AG04450 (cell line): ENCODE measurements at regions not wholly inside any gene's neighbourhood (a gene's known extent, or its start where the extent isn't known, plus 50 kb on each side); places are given as distances from the start of the nearest gene placed in this dataset.
"Not testable (repeated sequence)": the region's sequence is repeated elsewhere in the genome, so short reads cannot be mapped to it uniquely, and the experiment has no call there.

Source experiments
- CTCF ChIA-PET: fragments of 300-600, 350-600 bp; formaldehyde crosslinking; extraction: SDS; loops from one replicate; lab custom pipeline; 2022; ENCODE audit warnings: antibody characterized with exemption, inconsistent platforms; lab: Charles Lee
- POLR2A ChIA-PET: fragments of 350-600 bp; formaldehyde crosslinking; extraction: SDS; loops from one replicate; lab custom pipeline; 2021; ENCODE audit warnings: antibody characterized with exemption, inconsistent platforms; lab: Yijun Ruan, JAX
- DNase-seq: peaks from one replicate; pipeline ENCODE4 v3.0.0-alpha.2; 2011; ENCODE audit warnings: low read depth, low spot score
- H3K27ac ChIP-seq: one replicate; pipeline ENCODE4 v1.5.1; 2012; ENCODE audit warnings: low read depth, low read length, control low read depth
- H3K27me3 ChIP-seq: one replicate; pipeline ENCODE4 v1.6.0; 2012; ENCODE audit warnings: low read length; ENCODE audit not compliant: control insufficient read depth, insufficient read depth
- H3K4me3 ChIP-seq: 2 replicates; pipeline ENCODE4 v1.5.1; 2011; ENCODE audit warnings: mild to moderate bottlenecking, low read depth, low read length, control low read depth
- H3K9me3 ChIP-seq: 2 replicates; pipeline ENCODE4 v1.5.1; 2012; ENCODE audit warnings: low read length; ENCODE audit not compliant: control insufficient read depth, insufficient read depth
- CTCF ChIP-seq: IDR thresholded peaks from 2 replicates; pipeline ENCODE4 v1.5.1; 2011; ENCODE audit warnings: low read depth, low read length, control low read depth, inconsistent platforms

- TF ChIP-seq CTCF = no peak
- ChIA-PET CTCF (no interaction called here), POLR2A (no interaction called here)
- Histone ChIP-seq H3K27ac (no peak overlapping the region), H3K9me3 (peaks cover 10% of the 10 kb centered on the region), H3K27me3 (no peaks in the 10 kb centered on the region), H3K4me3 (no peak overlapping the region)
- no peak for DNase-seq
Measured at GRCh38 chr16:7871979-7872378, 539.3 kb downstream of the RBFOX1 start.

DNA sequence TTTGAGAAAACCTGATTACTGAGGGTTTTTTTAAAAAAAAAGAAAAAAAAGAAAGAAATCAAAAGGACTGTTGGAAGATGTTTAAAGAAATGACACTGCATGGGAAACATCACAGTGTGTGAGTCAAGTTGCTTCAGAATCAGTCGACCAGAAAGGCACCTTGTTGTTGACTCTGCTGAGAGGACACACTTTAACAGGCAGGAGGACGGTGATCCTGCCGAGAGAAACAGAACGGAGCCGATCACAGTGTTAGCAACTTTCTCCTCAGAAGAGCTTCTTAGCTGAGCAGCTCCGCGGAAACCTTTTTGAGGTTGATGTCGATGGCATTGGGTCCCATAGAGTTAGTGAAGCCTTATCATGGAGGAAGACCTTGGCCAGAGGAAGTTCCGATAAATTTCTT lies 538.7 kb downstream of the RBFOX1 start:
- ChIA-PET CTCF (no interaction called here), POLR2A (no interaction called here)
- no peak overlapping the region for H3K27ac ChIP-seq

GRCh38 chr16:7867831-7868230 lies 535.2 kb downstream of the RBFOX1 start:
- CTCF ChIA-PET = no interaction called here
- POLR2A ChIA-PET = no interaction called here
- H3K27ac ChIP-seq = no peak overlapping the region
- no peaks in the 10 kb centered on the region for H3K27me3 ChIP-seq
- no peak for TF ChIP-seq CTCF
- no peak for DNase-seq
- peaks cover 10% of the 10 kb centered on the region for H3K9me3 ChIP-seq
- H3K4me3 ChIP-seq = no peak overlapping the region

More for the DNA sequence above, 538.7 kb downstream of the RBFOX1 start:
- H3K27me3 ChIP-seq = no peaks in the 10 kb centered on the region
- no peak overlapping the region for H3K4me3 ChIP-seq
- H3K9me3 ChIP-seq = peaks cover 10% of the 10 kb centered on the region
- TF ChIP-seq CTCF = no peak
- DNase-seq = no peak

DNA sequence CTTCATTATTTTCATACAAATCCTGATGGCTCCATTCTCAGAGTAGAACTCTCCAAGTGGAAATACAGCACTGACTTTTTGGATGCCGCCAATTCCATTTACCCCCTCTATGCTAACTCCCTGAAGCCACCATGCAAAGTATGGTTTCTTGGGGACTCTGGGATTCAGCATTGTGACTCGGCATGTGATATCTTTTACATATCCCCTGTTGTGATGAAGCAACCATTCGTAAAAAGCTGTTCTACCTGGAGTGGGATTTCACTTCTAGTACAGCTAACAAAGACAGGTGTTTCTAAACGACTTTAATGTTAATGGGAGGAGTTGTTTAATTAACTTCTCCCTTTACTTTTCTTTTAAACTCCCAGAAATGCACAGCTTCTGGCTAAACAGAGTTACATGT lies 533.5 kb downstream of the RBFOX1 start:
- no peak for DNase-seq
- CTCF ChIA-PET = no interaction called here
- TF ChIP-seq CTCF = no peak
- Histone ChIP-seq H3K4me3 (no peak overlapping the region), H3K27ac (no peak overlapping the region), H3K27me3 (no peaks in the 10 kb centered on the region), H3K9me3 (peaks cover 8% of the 10 kb centered on the region)
- POLR2A ChIA-PET = no interaction called here

- H3K9me3 ChIP-seq, DNase-seq, H3K27ac ChIP-seq, H3K27me3 ChIP-seq, CTCF ChIA-PET, H3K4me3 ChIP-seq, POLR2A ChIA-PET: not testable (repeated sequence)
Measured at GRCh38 chr16:7865393-7865792, 532.7 kb downstream of the RBFOX1 start.

- DNase-seq = no peak
- CTCF ChIA-PET = no interaction called here
- no peaks in the 10 kb centered on the region for H3K27me3 ChIP-seq
- no peak overlapping the region for H3K27ac ChIP-seq
- POLR2A ChIA-PET = no interaction called here
- H3K4me3 ChIP-seq = no peak overlapping the region
- no peak for TF ChIP-seq CTCF
- H3K9me3 ChIP-seq = no peaks in the 10 kb centered on the region; the same call in 1 of the 2 replicates
Measured at GRCh38 chr16:7861891-7862582, 529.4 kb downstream of the RBFOX1 start.
